ENCODE measurements at regions not wholly inside any gene's neighbourhood (a gene's known extent, or its start where the extent isn't known, plus 50 kb on each side); places are given as distances from the start of the nearest gene placed in this dataset.
"Not testable (repeated sequence)": the region's sequence is repeated elsewhere in the genome, so short reads cannot be mapped to it uniquely, and the experiment has no call there.

DNA sequence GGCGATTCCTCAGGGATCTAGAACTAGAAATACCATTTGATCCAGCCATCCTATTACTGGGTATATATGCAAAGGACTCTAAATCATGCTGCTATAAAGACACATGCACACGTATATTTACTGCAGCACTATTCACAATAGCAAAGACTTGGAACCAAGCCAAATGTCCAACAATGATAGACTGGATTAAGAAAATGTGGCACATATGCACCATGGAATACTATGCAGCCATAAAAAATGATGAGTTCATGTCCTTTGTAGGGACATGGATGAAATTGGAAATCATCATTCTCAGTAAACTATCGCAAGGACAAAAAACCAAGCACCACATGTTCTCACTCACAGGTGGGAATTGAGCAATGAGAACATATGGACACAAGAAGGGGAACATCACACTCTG lies 93.1 kb upstream of the NT5E start:
- not testable (repeated sequence) for DNase-seq

DNA sequence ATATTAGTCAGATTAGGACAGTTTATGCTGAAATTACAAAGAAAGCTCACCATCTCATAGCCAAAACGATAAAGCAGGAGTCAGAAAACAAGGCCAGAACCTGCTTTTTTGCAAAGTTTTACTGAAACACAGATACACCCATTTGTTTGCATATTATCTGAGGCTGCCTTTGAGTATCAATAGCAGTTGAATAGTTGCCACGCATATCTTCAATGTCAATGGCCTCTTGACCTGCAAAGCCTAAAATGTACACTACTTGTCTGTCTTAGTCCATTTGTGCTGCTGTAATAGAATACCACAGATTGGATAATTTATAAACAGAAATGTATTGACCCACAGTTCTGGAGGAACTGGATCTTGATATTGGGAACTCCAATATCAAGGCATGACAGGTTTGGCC lies 94.1 kb upstream of the NT5E start:
- DNase-seq, result no peak

DNA sequence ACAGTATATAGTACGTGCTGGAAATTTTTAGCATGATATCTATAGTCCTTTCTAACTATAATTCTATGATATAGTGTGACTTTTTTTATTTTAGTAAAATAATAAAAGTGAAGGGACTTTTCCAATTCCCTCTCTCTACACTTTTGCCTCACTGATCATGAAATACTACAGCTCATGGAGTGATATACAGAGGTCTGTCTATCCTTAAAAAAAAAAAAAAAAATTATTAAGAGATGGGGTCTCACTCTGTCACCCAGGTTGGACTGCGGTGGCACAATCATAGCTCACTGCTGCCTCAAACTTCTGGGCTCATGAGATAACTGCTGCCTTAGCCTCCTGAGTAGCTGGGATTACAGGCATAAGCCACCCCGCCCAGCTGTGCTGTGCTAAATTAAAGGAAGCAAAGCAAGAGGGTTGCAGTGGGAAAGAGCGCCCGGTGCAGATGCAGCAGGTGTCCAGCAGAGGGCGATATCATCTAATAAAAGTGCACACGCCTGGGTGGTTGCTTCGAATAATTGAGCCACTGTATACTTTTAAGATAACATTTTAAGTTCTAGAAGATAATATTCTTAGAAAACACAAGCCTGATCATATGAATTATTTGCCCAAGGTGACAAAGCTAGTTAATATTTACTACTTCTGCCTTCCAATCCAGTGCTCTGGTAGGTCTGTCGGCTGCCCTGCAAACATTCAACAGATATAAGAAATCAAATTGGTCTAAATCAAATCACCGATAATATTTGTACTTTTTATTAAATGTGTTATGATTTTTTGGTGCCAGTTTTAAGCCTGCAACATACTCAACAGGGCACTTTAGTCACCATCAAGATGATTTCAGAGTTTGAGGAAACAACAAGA lies 94.9 kb upstream of the NT5E start:
- peak; percentile 14 to 81 for DNase-seq

DNA sequence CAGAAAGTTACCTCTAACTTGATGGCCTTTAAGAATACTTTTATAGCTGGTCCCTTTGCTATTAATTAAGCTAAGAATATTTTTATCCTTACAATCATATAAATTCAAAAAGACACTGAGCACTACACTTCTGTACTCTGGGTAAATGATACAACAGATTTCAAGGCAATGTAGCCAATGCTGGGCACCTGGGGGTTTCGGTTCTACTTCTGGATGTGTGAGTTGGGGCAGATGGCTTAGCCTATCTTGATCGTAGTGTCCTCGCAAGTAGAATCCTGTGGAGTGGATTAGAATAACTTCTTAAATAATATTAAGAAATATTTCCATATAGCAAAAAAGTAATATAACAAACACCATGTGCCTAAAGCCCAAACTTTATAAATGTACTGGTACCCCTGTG lies 96.9 kb upstream of the NT5E start:
- no peak for DNase-seq

DNA sequence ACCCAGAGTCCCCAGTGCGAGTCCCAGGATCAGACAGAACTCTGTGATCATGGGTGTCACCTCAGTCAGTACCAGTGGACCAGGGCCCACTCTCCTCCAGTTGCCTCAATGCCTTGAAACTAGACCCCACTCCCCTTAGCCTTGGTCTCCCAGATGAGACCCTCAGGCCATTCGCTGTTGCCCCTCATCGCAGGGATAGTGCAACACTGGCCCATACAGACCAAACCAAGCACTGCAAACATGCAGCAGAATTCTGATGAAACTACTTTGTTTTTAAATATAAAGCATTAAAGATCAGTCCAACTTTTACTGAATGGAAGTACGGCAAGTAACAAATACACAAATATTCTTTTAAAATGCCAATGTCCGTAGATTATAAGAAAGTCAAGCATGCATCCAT lies 101.2 kb upstream of the NT5E start:
- no peak for DNase-seq

DNA sequence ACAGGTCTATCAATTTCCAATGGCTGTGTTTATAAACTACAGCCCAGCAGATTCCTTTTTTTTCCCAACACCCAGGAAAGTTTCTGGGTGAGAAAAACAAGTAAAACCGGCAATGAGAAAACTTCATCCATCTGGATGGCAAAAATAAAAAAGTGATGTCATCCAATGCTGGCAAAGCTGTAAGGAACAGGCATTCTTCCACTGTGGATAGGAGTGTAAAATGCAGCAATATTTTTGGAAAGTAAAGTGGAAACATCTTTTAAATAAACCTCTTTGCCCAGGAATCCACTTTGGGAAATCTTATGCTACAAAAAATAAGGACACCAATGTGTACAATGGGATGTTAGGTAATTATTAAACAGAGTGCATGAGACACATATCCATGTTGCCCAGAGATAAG lies 102.1 kb upstream of the NT5E start:
- DNase-seq, result no peak

DNA sequence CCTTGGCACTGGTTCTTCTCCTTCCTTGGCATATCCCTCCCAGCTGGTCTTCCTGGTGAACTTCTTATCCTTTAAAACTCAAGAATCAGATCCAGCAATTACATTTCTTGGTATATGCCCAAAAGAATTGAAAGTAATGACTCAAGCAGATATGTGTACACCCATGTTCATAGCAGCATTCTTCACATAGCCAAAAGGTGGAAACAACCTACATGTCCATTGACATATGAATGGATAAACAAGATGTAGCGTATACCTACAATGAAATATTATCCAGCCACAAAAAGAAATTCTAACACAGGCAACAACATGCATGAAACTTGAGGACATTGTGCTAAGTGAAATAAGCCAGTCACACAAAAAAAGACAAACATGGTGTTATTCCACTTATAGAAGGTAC lies 103.7 kb upstream of the NT5E start:
- DNase-seq, result no peak

DNA sequence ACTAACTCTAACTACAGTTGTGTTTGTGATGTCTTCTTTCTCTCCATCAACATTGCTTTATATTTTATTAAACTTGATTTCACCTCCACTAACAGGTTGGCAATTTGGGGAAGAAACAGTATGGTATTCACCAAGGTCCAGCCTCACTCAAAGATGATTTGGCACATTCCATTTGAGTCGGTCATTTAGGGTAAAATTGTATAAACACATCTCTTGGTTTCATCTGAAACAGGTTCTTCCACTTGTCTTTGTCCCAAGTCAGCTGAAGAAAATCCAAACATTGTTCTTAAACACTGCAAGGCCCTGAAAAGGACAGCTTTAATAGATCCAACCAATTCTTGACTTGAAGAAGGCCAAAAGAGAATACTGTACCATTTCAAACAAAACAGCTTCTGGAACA lies 104.9 kb upstream of the NT5E start:
- no peak for DNase-seq

DNA sequence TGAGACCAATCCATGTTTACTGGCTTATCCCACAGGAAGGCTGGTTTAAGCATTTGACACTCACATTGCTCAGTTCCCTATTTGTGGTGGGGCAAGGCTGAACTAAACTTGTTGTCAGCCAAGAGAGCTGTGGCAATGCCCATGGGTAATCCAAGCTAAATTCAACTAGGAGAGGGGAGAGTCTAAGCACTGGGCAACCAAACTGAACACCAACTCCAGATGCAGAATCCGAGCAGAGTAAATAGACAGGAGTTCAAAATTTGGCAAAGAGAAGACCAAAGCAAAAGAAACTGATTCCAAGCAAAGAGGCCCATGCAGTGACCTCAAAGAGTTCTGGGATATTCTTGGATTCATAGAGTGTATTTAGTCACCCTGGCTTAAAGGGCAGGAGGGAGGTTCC lies 106.5 kb upstream of the NT5E start:
- no peak for DNase-seq

DNA sequence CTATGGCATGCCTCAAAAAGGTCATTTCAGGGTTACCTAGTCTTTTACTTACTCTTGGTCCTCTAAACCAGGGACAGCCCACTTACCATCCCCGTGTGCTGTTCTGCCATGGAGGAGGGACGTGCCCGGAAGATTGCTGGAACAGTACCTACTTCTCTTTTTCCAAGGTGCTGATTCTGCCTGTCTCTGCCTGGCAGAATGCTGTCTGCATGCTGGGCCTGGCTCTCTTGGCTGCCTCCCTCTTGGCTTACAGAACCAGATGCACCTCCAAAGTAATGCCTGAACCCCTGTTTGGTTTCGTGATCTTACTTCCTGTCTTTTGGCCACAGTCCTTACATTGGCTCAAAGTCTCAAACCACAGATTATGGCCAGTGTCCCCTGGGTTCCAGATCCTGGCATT lies 120.7 kb upstream of the NT5E start:
- no peak for DNase-seq

DNA sequence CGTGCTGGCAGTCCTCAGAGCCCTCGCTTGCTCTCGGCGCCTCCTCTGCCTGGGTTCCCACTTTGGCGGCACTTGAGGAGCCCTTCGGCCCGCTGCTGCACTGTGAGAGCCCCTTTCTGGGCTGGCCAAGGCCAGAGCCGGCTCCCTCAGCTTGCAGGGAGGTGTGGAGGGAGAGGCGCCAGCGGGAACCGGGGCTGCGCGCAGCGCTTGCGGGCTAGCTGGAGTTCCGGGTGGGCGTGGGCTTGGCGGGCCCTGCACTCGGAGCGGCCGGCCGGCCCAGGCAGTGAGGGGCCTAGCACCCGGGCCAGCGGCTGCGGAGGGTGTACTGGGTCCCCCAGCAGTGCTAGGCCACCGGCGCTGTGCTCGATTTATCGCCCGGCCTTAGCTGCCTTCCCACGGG lies 124.1 kb upstream of the NT5E start:
- DNase-seq, result not testable (repeated sequence)

DNA sequence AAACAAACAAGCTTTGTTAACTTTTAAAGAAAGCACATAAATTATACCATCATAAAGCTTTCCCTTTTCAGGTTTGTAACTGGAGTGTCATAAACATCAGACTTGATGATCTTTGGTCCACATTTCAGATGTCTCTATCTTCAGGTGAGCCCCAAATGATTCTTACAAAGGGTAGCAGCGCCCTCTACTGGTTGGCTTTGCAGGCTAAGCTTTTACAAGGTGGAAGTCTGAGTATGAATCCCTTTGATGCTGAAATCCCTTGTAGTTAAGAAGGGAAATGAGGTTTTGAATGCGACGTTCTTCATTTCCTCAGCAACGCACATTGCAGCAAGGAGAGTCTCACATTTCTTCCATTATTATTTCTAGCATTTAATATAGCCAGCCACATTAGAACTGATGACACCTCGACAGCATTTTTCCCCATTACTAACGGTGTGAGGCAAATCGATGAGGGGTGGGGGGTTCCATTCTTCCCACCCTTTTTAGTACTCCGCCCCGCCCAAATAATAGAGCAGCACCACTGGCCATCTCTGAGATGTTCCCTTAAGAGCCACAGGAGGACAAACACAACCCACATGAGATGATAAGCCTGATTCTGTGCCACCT lies 126.3 kb upstream of the NT5E start:
- peak; percentile 10 to 68 for DNase-seq

DNA sequence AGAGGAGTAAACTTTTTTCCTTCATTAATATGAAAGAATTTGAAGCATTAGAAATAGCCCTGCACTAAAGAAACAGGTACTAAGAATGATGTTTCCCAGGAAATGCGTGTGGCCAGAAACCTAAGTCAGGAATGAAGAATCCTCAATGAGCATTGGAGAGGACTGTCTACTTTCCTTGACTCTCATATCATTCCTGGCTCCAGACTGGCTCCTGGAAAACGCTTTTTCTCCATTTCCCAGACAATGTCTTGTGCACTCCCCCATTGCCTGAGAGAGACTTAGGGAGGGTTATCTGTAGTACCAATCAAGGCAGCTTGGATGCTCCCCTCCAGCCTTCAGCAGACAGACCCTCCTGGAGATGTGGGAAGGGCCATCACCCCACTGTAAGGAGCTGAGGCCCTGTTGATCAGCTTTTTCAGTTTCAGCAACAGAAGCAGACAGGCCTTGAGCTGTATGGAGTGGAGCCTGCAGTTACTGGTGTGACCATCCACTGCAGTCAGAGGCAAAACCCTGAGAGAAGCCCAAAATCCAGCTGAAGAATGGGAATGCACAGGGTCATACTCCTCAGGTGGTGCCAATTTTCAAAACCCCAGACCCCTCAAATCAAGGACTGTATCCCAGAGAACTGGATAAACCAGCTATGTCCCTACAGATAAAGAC lies 127.3 kb upstream of the NT5E start:
- no peak for DNase-seq

DNA sequence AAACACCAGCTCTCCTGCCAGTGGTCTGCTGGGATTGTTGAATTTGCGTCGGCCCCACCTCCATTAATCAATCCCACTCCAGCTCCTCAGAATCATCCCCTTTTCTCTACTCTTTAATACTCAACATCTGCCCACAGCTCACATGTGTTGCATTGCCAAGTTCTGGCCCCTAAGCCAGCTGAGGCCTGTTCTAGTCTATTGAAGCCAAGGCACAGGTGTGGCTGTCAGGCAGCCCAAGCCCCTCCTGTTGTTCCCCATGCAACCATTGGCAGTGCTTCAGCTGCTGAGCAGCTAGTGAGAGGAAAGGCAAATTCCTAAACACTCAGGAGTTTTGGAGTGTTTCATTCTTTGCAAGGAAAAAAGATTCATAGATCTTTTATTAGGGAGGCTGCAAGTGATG lies 128.0 kb upstream of the NT5E start:
- DNase-seq, result no peak

DNA sequence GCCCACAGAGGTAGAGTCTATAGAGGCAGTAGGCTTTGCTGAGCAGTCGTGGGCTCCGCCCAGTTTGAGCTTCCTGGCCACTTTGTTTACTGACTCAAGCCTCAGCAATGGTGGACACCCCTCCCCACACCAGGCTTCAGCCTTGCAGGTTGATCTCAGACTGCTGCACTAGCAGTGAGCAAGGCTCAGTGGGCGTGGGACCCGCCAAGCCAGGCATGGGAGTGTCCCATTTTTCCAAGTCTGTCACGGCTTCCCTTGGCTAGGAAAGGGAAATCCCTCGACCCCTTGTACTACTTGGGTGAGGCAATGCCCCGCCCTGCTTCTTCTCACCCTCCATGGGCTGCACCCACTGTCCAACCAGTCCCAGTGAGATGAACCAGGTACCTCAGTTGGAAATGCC lies 135.3 kb upstream of the NT5E start:
- no peak for DNase-seq

DNA sequence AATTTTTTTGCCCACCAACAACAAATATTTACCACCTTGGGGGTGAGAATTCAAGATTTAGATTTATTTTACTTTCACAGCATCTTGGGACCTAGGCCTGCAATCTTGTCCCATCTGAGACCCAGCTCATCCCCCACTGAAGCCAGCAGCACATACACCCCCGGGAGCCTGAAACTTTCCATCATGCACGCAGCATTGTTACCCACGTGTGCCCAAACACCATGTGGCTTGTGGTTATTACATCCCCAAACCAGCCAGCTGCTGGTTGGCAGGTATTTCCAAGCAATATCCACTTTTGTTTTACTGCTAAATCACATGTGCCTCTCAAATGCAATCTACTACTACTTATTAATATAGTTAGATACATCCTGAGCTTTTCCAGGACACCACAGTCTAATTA lies 149.3 kb upstream of the NT5E start:
- no peak for DNase-seq

DNA sequence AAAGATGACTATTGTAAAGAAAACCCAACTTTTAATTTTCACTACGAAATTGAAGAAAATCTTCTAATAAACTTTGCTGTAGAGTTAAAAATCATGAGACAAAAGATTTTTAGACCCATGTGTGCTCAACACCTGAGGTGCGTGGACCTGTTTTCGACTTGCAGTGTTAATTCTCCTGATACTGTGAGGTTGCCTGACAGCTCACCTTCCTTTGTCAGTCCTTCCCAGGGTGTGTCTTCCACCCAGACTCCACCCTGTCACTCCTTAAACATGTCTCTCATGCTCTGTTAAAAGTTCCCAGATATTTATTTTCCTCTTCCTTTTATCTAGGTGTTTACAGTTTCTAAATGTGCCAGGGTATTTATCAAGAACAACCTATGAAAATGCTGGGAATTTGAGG lies 151.3 kb upstream of the NT5E start:
- DNase-seq, result no peak

DNA sequence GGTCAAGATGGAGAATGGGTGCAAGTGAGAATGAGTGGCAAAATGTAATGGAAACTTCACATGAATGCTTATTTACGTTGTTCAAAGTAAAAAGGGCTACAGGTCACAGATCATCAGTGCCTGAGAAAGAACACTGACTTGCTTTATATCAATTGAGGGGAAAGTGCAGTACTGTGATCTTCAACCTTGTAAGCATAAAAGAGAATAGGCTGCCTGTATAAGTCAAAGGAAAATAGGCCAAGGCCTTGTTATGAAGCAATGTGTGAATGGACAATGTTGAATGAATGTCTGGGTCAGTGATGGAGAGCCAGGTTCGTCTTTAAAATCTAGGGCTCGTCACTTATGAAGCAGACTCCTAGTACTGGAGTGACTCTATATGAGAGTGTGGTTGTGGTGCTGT lies 158.6 kb upstream of the NT5E start:
- no peak for DNase-seq

DNA sequence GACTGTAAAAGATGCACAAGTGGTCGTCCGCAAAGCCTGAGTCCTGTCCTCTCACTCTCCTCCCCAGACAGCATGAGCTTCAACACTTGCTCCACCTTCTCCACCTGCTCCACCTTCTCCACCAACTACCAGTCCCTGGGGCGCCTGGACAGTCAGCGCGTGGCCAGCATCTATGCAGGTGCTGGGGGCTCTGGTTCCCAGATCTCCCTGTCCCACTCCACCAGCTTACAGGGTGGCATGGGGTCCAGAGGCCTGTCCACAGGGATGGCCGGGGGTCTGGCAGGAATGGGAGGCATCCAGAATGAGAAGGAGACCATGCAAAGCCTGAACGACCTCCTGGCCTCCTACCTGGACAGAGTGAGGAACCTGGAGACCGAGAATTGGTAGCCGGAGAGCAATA lies 162.2 kb upstream of the NT5E start:
- no peak for DNase-seq

DNA sequence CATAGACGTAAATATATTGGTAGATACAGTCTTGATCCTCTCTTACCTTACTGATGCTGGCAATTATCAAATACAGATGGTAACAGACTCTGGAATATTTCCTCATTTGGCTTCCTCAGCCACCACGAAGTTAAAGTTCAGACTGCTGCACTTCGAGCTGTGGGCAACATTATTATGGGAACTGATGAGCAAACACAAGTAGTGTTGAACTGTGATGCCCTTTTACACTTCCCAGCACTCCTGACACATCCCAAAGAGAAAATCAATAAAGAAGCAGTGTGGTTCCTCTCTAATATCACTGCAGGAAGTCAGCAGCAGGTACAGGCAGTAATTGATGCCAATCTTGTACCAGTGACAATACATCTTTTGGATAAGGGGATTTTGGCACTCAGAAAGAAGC lies 162.7 kb upstream of the NT5E start:
- no peak for DNase-seq

DNA sequence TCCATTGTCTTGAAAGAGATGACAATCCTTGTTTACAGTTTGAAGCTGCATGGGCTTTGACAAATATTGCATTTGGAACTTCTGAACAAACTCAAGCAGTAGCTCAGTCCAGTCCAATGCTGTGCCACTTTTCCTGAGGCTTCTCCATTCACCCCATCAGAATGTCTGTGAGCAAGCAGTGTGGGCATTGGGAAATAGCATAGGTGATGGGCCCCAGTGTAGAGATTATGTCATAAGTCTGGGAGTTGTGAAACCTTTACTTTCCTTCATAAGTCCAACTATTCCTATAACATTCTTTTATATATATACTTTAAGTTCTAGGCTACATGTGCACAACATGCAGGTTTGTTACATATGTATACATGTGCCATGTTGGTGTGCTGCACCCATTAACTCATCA lies 163.4 kb upstream of the NT5E start:
- DNase-seq, result not testable (repeated sequence)

DNA sequence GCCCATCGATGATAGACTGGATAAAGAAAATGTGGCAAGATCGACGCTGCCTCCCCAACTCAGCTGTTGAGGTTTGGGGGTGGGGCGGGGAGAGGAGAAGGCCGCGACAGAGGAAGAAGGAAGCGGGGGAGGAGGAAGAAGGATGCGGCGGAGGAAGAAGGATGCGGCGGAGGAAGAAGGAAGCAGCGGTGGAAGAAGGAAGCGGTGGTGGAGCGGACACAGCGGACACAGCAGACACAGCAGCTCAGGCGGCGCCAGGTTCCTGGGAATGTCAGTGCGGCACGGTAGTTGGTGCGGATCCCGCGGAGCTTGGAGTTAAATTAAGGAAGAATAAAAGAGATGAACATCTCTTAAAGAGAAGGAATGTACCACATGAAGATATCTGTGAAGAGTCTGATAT lies 163.9 kb upstream of the NT5E start:
- no peak for DNase-seq

DNA sequence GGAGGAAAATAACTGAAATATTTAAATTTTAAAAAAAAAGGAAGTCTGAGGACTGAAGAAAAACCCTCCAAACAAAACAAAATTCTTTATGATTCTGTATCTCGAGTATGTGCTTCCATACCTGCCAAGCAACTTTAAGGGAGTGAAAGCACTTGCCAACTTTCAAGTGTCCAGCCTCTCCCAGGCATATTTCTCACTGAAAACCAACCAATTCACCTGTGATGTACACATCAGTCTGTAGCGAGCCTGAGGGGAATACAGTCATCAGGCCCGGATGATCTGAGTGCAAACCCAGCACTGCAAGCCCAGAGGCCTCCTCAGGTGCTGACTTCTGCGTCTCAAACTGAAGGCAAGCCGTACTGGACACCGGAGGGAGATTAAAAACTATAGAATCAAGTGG lies 164.8 kb upstream of the NT5E start:
- DNase-seq, result no peak

DNA sequence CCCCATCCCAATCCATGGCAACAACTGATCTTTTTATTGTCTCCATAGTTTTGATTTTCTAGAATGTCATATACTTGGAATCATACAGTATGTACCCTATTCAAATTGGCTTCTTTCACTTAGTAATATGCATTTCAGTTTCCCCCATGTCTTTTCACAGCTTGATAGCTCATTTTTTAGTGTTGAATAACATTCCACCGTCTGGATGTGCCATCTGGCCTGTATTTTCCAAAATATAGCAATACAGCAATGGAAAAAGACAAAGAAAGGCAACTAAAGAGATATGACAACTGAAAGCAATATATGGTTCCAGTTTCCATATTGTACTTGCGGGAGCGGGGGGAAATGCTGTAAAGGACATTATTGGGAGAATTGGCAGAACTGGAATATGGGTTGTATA lies 166.4 kb upstream of the NT5E start:
- no peak for DNase-seq
